Activated CD8-positive, alpha-beta memory T cell treated with anti-CD3 and anti-CD28 coated beads for 48 hours (primary cell): ENCODE measurements at regions not wholly inside any gene's neighbourhood (a gene's known extent, or its start where the extent isn't known, plus 50 kb on each side); places are given as distances from the start of the nearest gene placed in this dataset.

Source experiments
- DNase-seq, 3 experiments: peaks; one replicate each; pipeline ENCODE4 v3.0.0-alpha.2; 2020; ENCODE audit warnings: low read depth in 2 of 3, low spot score in 2 of 3

DNA sequence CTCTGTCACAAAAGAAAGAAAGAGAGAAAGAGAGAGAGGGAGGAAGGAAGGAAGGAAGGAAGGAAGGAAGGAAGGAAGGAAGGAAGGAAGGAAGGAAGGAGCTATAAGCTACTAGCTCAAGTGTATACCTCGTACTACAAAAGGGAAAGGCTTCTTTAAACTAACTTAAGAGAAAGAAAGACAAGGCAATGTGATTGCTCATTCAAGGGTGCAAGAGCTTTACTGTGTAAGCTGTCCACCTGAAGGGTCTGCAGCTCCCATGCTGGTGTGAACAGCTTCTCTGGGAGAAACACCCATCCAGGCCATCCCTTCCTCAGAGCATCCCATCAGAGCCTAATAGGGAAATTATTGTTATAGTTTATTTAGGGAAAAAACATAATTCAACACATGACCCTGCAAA is 286.1 kb upstream of the ID2 start:
- no peak for DNase-seq

DNA sequence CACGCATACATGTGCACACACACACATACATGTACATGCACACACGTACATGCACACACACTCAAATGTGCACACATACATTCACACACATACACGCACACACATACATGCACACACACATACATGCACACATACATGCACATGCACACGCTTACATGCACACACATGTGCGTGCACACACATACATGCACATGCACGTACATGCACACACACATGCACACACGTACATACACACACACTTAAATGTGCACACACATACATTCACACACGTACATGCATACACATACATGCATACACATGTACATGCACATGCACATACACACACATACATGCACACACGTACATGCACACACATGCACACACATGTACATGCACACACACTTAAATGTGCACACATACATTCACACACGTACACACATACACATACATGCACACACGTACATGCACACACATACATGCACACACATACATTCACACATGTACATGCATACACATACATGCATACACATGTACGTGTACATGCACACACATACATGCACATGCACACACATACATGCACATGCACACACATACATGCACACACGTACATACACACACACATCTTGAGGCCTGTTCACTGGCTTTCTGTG is 283.7 kb upstream of the ID2 start:
- no peak for DNase-seq

DNA sequence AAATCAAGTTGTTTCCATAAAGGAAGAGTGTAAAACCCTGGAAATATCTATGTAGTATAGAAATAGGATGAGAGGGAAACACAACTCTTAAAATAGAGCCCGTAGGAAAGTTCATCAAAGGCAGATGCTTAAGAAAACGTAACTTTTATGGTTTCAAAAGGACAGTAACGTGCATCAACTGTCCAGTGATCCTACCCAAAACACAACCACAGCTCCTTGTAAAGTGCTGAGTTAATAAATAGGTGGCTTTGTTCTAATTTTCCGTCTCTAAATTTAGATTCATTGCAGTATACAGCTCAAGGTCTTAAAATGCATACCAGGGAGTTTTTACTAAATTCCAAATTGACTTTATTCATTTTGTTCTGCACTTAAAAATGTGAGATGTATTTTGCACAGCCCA is 282.1 kb upstream of the ID2 start:
- DNase-seq, result no peak

DNA sequence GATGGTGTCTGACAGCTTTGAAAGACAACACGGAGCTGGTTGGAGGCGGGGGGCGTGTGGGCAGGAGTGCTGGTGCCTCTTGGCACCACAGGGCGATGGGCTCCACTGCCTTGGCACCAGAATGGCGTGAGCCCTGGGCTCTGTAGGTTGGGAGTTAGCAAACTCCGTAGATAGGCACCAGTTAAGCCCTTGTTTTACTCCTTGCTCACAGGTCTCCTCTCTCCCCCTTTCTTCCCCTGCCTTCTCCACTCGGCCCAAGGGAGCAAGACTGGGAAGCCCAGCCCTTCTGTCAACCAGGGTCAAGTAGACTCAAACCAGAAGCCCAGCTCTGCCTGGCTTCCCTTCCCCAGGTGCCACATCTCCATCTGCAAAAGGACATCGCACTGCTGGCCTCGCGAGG is 281.7 kb upstream of the ID2 start:
- DNase-seq, result no peak

DNA sequence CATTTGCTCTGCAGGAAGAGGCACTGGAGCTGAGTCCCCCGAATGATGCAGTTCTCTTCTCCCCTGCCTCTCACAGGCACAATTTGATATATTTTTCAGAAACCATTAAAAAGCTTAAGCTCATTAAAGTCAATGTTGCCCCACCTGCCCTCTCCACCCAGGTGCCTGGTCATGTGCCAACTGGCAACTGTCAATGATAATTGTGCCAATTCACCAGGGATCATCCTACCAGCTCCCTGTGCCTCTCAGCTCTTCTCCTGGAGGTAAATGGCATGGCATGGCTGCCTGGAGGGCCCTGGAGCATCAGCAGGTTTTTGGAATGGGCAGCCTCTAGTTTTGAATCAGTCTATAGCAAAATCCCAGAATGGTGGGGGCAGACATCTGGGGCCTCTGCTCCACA is 279.6 kb upstream of the ID2 start:
- no peak for DNase-seq

DNA sequence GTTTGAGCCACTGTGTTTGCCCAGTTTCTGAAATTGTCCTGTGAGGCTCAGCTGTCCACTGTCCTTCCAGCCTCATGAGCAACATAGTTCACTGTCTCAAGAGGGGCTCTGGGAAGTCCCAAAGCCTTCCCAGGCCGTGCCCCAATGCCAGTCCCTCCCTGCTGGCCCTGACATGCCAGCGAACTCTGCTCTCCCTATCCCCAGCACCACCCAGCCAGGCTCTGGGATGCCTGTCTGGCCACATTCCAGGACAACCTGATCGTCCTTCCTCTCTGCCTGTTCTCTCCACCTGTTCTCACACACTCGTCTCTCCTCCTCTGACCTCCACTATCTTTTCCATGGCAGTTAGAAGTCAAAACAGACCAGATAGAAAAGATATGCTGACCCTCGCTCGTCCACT is 278.0 kb upstream of the ID2 start:
- no peak for DNase-seq

DNA sequence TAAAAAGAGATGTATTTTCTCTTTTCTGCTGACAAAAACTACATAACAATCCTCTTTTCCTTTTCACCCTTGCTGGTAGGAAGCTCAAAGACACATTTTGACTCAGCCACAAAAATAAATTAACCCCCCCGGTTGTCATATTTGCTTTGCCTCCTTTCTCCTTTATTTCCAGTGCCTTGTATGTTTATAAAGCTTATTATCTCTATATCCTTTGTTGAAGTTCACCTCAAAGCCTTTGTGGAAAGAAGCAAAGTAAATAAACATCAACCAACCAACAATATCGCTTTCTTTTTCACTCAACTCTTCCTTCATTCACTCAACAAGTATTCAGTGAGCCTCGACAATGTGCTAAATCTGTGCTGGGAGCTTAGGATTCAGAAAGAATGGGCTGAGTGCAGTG is 276.5 kb upstream of the ID2 start:
- no peak for DNase-seq

DNA sequence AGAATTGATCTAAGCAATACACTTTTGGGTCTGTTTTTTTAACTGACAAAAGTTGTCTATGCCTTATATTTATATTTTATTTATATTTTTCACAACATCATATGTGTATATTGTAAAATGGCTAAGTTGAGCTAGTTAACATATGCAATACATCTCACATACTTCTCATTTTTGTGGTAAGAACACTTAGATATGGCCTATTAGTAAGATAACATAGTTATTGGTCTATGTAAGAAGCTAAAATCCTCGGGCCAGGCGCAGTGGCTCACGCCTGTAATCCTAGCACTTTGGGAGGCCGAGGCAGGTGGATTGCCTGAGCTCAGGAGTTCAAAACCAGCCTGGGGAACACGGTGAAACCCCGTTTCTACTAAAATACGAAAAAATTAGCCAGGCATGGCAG is 275.6 kb upstream of the ID2 start:
- DNase-seq, result no peak

DNA sequence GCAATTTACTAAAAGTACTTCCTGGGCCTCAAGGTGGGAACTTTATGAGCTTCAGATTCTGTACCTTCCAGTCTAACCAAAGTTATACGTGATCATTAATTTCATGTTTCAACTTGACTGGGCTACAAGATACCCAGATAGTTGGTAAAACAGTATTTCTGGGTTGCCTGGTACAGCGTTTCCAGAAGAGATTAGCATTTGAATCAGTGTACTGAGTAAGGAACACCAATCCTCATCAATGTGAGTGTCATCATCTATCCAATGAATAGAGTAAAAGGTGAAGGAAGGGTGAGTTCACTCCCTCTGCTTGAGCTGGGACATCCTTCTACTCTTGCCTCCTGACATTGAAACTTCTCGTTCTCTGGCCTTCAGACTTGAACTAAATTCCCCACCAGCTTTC is 274.5 kb upstream of the ID2 start:
- no peak for DNase-seq

DNA sequence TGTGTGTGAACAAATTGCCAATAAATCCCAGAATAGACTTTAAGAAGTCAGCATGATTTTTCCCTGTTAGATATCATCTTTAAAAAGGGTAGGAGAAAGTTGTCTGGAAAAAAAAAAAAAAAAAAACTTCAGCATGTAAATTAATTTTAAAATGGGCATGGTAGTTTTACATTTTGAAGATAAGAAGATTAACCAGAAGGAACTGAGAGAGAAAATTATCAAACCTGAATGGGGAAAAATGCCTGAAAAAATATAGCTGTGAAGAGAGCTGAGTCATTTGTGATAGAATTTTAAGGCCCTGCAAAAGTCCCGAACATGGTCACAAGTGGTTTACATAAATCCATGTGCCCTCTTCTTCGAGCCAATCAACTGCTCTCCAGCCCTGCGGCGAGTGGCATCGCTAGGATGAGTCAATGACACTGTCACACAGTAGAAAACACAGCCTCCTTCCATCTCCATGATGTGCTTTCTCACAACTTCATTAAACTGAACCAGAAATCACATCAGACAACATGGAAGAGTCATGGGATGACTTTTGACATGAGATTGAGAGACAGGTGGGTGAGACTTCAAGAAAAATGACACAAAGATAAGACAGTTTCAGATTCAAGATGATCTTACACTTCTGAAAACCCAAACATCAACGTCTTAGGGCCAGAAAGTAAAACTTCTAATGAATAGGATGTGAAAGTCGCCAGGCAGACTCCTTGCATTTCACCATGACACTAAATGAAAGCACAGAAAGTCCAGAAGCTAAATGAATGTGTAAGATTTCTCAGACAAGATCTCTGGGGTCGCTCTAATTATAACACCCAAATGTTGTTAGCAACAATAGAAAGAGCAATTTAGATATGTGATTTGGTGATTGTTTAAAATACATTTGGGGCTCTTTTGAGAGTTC is 273.0 kb upstream of the ID2 start:
- DNase-seq, result peak in 2 of 3 experiments; percentile 38 to 45

DNA sequence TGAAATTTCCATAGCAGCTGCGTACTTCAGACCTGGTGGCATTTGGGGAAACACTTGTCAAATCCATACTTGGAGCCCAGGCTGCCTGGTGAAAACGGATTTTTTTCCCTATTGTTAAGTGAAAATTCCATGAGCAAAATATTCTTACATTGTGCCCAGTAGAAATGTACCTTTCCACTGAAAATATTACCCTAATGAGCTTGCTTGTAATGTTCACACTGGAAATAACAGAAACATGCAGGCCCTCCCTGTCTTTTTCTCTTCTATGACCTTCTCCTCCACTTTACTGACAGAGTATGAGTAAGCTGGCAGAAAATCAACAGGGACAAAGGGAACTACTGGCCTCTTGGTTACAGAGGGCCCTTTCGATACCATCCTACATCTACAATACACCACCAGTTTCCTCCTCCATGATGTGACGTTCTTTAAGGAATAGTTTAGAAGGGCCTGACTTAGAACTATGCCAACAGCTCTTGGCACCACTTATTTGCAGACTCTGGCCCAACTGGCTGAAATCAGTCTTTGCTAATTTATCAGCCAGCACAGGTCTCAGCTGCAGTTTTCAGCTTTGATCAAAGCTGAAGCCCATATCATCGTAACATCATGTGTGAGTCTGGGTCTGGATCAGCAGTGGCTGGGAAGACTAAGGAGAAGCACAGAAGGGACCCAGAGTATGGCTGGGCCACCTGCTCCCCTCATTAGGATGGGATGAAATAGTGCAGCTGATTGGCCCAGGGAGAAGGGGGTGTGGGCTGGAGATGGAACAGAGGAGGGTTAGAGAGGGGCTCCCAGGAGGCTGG is 272.2 kb upstream of the ID2 start:
- no peak for DNase-seq

DNA sequence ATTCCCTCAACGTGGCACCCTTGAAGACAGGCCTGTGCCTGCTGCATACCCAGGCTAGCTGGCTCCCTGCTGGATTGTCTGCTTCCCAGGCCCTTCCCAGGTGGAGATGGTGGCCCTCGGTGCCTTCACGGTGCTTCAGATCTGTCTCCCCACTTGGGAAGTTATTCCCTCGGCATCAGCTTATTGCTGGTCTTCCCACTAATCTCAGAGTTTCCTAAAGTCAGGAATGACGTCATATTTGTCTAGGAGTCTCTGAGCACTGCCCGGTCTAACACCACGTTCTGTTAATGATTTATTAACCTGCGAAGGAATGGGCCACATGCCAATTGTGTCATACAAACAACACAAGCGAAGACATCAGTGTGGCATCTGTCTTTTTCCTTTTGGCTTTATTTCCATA is 269.8 kb upstream of the ID2 start:
- DNase-seq, result no peak

DNA sequence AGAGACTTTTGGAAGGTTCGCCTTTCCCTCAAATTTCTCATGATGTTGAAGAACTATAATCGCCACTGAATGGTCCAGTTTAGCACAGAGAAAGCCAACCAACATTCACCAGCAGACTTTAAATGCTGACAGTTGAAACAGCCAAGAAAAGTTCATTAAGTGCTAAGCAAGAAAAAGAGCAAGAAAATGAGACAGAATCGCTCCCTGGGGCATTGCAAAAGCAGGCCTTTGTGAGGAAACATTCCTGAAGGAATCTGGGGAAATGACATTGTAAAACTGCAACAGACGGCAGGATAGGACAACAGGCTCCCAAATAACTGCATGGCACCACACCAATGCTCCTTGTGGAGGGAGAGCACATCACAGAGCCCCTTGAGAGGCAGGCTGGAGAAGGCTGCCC is 269.3 kb upstream of the ID2 start:
- DNase-seq, result no peak

DNA sequence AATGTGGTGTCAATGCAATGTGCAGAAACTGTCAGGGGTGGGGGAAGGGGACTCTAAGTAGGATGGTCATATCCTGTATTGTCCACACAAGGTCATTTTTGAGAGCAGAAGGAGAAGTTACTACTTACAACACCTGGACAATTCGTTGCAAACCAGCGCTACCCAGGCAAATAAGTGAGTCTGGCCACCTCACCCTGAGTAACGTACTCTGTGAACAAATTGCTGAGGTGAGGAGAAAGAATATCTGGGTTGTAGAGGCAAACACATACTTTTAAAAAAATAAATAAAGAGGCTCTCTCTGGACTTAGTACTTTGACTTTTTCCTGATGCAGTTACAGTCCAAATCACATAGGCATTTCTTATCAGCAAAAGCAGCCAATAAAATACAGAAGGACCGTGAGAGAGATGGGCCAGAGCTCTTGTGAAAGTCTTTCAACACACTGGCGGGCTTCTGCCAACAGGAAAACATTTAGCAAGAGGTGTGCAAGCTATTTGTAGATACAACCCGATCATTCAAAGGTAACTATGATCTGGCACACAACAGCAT is 268.2 kb upstream of the ID2 start:
- no peak for DNase-seq

DNA sequence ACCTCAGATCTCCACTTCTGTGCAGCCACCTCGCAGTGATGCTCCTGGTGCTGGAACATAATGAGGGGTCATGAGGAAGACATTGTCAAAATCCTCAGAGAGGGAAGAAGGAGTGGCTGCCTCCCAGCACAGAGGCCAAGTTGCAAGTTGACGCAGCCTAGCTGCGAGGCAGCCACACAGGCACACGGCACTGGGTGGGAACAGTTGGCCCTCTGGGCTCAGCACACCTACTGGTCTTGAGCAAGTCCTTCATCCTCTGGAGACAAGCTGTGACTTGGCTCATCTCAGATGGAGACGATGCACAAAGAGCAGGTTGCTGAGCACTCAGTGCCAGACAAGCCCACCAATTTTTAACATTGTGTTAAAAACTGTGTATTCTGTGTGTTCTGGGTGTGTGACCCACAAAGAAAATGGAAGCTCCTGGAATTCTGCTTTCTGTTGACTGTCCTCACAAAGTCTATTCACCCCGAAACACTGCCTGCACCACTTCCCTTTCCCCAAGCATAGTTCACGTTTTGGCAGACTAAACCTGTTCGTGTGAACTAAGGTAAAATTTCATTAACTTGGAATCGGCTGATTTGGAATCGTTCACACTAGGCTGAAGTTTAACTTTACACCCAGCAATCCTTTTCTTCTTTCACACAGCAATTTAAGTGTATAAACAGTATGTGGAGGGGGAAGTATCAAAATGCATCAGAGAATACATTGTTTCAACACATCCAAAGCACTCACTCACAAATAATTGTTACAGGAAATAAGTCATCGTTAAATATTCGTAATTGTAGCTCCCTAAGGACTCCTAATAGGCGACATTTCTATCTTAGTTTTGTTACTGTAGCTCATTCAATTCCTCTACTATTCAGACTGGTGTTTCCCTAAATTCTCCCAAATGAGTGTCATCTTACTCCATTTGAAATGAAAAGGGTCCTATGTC is 266.6 kb upstream of the ID2 start:
- no peak for DNase-seq

DNA sequence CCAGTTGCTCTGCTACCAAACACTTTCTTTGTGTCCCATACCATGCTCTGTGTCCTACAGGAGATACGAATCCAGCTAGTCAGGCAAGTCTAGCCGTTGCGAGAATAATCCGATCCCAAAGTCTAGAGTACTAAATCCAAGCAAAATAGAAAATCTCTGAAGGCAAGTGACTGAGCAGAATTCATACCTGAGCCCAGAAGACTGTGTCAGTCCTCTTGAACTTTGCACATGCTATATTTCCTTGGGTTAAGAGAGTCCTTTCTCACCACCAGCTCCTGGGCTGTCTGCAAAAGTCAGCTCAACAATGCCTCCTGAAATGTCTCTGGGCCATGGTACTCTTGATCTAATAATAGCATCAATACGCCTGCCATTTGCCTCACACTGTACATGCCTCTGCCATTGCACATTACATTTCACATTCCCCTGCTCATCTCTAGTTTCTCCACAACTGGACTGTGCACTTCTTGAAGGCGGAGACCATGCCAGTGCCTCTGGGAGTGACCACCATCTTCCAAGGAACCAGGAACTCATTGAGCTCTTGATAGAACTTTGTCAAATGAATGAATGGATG is 265.8 kb upstream of the ID2 start:
- DNase-seq, result no peak

DNA sequence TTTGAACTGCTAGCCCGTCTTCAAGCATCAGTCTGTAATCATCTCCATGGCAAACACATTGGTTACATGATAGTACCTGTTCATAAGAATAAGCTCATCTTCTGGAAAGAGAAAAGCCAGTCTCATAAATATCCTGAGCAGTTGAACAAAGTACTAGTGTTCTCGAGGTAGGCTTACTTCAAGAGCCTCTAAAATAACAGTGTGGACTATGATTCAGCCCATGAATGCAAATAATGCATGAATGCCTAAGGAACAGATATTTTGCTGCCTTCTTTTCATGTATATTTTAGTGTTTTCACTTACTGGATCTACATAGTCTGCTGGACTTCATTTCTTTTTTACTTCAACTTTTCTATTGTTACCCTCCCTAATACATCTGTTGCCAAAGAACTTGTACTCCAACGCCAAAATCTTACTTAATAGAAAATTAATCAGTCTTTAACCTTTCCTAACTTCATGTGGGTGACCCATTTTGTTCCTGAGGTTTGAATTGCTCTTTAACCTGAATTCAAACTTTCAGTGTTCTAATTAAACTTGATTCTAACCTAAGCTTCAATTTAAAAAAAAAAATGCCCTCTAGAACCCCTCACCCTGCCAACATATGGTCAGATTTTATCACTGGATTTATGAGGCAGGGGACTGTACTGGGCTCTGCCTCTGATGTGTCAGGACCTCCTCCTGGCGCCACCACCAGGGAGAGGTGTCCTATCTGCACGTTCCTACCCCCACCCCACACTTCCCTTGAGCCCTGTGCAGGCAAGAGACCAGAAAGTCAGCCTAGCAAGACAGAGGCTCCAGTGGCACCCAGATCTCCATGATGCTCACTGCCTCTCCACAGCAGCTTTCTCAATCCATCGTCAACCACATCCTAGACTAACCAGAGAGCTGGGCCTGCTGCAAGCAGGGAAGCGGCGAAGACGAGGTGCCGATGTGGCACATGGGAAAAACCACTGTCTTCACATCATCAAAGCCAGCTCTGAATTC is 264.7 kb upstream of the ID2 start:
- DNase-seq, result no peak

DNA sequence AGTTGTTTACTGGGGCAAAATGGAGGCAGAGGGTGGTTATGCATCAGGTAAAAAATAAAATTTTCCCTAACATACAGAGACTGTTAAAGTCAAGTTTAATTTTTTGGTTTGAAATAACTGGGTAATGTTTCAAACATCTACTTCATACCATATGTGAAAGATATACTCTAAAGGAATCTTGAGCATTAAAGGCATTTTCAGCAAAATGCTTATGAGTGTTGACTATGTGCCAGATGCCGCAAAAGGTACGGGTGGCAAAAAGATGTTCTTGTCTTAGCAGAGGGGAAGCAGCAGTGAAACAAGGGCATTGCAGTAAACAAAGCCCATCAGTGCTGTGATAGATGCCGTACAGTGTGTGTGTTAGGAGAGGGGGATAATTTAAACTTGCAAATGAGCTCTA is 263.1 kb upstream of the ID2 start:
- DNase-seq, result no peak
